Body of pancreas (tissue), 4 donors: ENCODE measurements at regions not wholly inside any gene's neighbourhood (a gene's known extent, or its start where the extent isn't known, plus 50 kb on each side); places are given as distances from the start of the nearest gene placed in this dataset.

Experiments used
- CTCF ChIP-seq, 7 experiments: fragments of 450-650 bp in 4 of 7; fragments of 200-600 bp in 3 of 7; sonication (generic) in 3 of 7; IDR thresholded peaks; one replicate each; pipeline ENCODE4 v1.5.1; 2016 to 2019; ENCODE audit warnings: antibody characterized with exemption in 7 of 7
- POLR2A ChIP-seq, 3 donors: fragments of 450-650 bp; IDR thresholded peaks; one replicate each; pipeline ENCODE4 v1.6.1; 2016; ENCODE audit warnings: antibody characterized with exemption in 3 of 3, mild to moderate bottlenecking in 2 of 3

- TF ChIP-seq CTCF (IDR thresholded peaks at IDR 0.05) (no peak), POLR2A (IDR thresholded peaks at IDR 0.05) (no peak)
These were observed 199.5 kb downstream of the SIPA1L2 start for GRCh38 chr1:232430467-232430866.
